Ishikawa (cell line): ENCODE measurements at regions not wholly inside any gene's neighbourhood (a gene's known extent, or its start where the extent isn't known, plus 50 kb on each side); places are given as distances from the start of the nearest gene placed in this dataset.

Experiments
- CREB1 ChIP-seq: IDR thresholded peaks from 2 replicates; pipeline ENCODE4 v1.6.1; 2012; ENCODE audit warnings: low read depth
- EGR1 ChIP-seq: IDR thresholded peaks from 2 replicates; pipeline ENCODE4 v1.6.1; 2012
- EP300 ChIP-seq: IDR thresholded peaks from 2 replicates; pipeline ENCODE4 v1.6.1; 2012; ENCODE audit warnings: borderline replicate concordance
- FOXM1 ChIP-seq: IDR thresholded peaks from 2 replicates; pipeline ENCODE4 v1.6.1; 2012; ENCODE audit warnings: low read depth, borderline replicate concordance
- NFIC ChIP-seq: IDR thresholded peaks from 2 replicates; pipeline ENCODE4 v1.6.1; 2012
- TCF12 ChIP-seq: IDR thresholded peaks from 2 replicates; pipeline ENCODE4 v1.6.1; 2012; ENCODE audit warnings: low read depth
- ZBTB7A ChIP-seq: IDR thresholded peaks from 2 replicates; pipeline ENCODE4 v1.6.1; 2012; ENCODE audit warnings: low read depth
- TF ChIP-seq, protein P1 (sequence below): IDR thresholded peaks from 2 replicates; pipeline ENCODE4 v1.6.1; 2012
- TF ChIP-seq, protein P2 (sequence below): IDR thresholded peaks from 2 replicates; pipeline ENCODE4 v1.6.1; 2012; ENCODE audit warnings: low read depth, mild to moderate bottlenecking
- TF ChIP-seq, protein P3 (sequence below): IDR thresholded peaks from 2 replicates; pipeline ENCODE4 v1.6.1; 2012

DNA sequence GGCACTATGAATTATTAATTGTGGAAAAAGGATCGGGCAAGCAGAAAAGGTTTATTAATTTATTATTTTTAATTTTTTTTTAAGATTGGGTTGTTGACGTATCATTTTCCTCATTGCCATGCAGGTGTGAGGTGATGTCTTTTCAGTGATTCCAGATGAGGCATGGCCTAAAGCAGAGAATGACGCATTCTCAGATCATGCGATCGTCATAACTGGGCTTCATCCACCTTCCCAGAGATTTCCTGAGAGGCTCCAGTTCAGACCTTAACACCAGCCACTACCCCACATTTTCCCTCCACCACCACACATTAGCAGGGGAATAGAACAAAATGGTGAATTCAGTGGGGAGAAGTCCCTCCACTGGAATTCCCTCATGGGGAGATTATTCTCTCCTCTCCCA, 518.4 kb upstream of the SPHKAP start:
- TF ChIP-seq, protein P1, sequence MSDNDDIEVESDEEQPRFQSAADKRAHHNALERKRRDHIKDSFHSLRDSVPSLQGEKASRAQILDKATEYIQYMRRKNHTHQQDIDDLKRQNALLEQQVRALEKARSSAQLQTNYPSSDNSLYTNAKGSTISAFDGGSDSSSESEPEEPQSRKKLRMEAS: no peak
- TF ChIP-seq, protein P2, sequence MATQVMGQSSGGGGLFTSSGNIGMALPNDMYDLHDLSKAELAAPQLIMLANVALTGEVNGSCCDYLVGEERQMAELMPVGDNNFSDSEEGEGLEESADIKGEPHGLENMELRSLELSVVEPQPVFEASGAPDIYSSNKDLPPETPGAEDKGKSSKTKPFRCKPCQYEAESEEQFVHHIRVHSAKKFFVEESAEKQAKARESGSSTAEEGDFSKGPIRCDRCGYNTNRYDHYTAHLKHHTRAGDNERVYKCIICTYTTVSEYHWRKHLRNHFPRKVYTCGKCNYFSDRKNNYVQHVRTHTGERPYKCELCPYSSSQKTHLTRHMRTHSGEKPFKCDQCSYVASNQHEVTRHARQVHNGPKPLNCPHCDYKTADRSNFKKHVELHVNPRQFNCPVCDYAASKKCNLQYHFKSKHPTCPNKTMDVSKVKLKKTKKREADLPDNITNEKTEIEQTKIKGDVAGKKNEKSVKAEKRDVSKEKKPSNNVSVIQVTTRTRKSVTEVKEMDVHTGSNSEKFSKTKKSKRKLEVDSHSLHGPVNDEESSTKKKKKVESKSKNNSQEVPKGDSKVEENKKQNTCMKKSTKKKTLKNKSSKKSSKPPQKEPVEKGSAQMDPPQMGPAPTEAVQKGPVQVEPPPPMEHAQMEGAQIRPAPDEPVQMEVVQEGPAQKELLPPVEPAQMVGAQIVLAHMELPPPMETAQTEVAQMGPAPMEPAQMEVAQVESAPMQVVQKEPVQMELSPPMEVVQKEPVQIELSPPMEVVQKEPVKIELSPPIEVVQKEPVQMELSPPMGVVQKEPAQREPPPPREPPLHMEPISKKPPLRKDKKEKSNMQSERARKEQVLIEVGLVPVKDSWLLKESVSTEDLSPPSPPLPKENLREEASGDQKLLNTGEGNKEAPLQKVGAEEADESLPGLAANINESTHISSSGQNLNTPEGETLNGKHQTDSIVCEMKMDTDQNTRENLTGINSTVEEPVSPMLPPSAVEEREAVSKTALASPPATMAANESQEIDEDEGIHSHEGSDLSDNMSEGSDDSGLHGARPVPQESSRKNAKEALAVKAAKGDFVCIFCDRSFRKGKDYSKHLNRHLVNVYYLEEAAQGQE: no peak
- TF ChIP-seq EGR1 (no peak), TCF12 (no peak), NFIC (no peak), EP300 (no peak), FOXM1 (no peak), CREB1 (no peak), ZBTB7A (no peak)
- TF ChIP-seq, protein P3, sequence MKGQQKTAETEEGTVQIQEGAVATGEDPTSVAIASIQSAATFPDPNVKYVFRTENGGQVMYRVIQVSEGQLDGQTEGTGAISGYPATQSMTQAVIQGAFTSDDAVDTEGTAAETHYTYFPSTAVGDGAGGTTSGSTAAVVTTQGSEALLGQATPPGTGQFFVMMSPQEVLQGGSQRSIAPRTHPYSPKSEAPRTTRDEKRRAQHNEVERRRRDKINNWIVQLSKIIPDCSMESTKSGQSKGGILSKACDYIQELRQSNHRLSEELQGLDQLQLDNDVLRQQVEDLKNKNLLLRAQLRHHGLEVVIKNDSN: no peak
